WTC11 (cell line): ENCODE measurements at regions not wholly inside any gene's neighbourhood (a gene's known extent, or its start where the extent isn't known, plus 50 kb on each side); places are given as distances from the start of the nearest gene placed in this dataset.

ENCODE experiments used
- ATAC-seq: fragments of 200-7000 bp; cut with Tn5 transposase; 2 replicates; pipeline ENCODE4 v1.10.0; 2021; ENCODE audit warnings: mild to moderate bottlenecking, moderate library complexity
- CTCF ChIA-PET: fragments of 300-600 bp; sonication (Branson Sonifier 250); formaldehyde crosslinking; loops from one replicate; lab custom pipeline; 2021; ENCODE audit warnings: antibody characterized with exemption; lab: Charles Lee
- POLR2A ChIA-PET: fragments of 350-600 bp; sonication (Branson Sonifier 250); formaldehyde crosslinking; loops from one replicate; lab custom pipeline; 2021; ENCODE audit warnings: antibody characterized with exemption; lab: Charles Lee
- DNase-seq: peaks from one replicate; pipeline ENCODE4 v3.0.0; 2021; ENCODE audit warnings: low spot score
- H3K27ac Mint-ChIP-seq: 2 replicates; pipeline ENCODE4 v1.8.0; 2021; ENCODE audit warnings: mixed read lengths
- H3K27me3 Mint-ChIP-seq: 2 replicates; pipeline ENCODE4 v1.8.0; 2021; ENCODE audit warnings: low read depth, mild to moderate bottlenecking, moderate library complexity, mixed read lengths
- H3K36me3 Mint-ChIP-seq: 2 replicates; pipeline ENCODE4 v1.8.0; 2021; ENCODE audit warnings: mixed read lengths
- H3K4me1 Mint-ChIP-seq: 2 replicates; pipeline ENCODE4 v1.8.0; 2022; ENCODE audit warnings: mixed read lengths
- H3K4me3 Mint-ChIP-seq: 2 replicates; pipeline ENCODE4 v1.8.0; 2021; ENCODE audit warnings: mild to moderate bottlenecking, moderate library complexity, mixed read lengths
- H3K9me3 Mint-ChIP-seq: 2 replicates; pipeline ENCODE4 v1.8.0; 2021; ENCODE audit warnings: mixed read lengths
- ARID4B ChIP-seq: sonication (generic); formaldehyde crosslinking; IDR thresholded peaks from 2 replicates; pipeline ENCODE4 v1.8.0; 2023; ENCODE audit warnings: missing genetic modification reagents, mild to moderate bottlenecking, borderline replicate concordance
- CDX4 ChIP-seq: fragments of 250-450 bp; sonication (Bioruptor Pico); IDR thresholded peaks from 2 replicates; pipeline ENCODE4 v1.9.0; 2021; ENCODE audit warnings: moderate library complexity, mild to moderate bottlenecking, inconsistent platforms, borderline replicate concordance
- CREB1 ChIP-seq: sonication (generic); formaldehyde crosslinking; IDR thresholded peaks from 2 replicates; pipeline ENCODE4 v1.8.0; 2023; ENCODE audit warnings: mild to moderate bottlenecking, missing genetic modification reagents
- EMX1 ChIP-seq: fragments of 250-450 bp; sonication (Bioruptor Pico); IDR thresholded peaks from 2 replicates; pipeline ENCODE4 v1.8.0; 2021; ENCODE audit warnings: mild to moderate bottlenecking
- FOXK1 ChIP-seq: sonication (generic); formaldehyde crosslinking; IDR thresholded peaks from 2 replicates; pipeline ENCODE4 v1.8.0; 2022; ENCODE audit warnings: mild to moderate bottlenecking, moderate library complexity, missing genetic modification reagents
- GABPB1 ChIP-seq: sonication (generic); formaldehyde crosslinking; IDR thresholded peaks from 2 replicates; pipeline ENCODE4 v1.8.1; 2023; ENCODE audit warnings: mild to moderate bottlenecking, missing genetic modification reagents
- GRHL2 ChIP-seq: fragments of 250-450 bp; sonication (Bioruptor Pico); IDR thresholded peaks from 2 replicates; pipeline ENCODE4 v1.8.0; 2022; ENCODE audit warnings: mild to moderate bottlenecking, moderate library complexity; ENCODE audit not compliant: insufficient replicate concordance, severe bottlenecking
- HMGXB4 ChIP-seq: sonication (generic); formaldehyde crosslinking; IDR thresholded peaks from 2 replicates; pipeline ENCODE4 v1.8.1; 2023; ENCODE audit warnings: mild to moderate bottlenecking, moderate library complexity, missing genetic modification reagents
- JAZF1 ChIP-seq: fragments of 250-450 bp; sonication (Bioruptor Pico); IDR thresholded peaks from 2 replicates; pipeline ENCODE4 v1.9.0; 2021; ENCODE audit warnings: moderate library complexity, mild to moderate bottlenecking, inconsistent platforms
- MXD4 ChIP-seq: fragments of 250-450 bp; sonication (Bioruptor Pico); IDR thresholded peaks from 2 replicates; pipeline ENCODE4 v1.8.0; 2021; ENCODE audit warnings: mild to moderate bottlenecking, moderate library complexity, borderline replicate concordance
- SMAD3 ChIP-seq: sonication (generic); formaldehyde crosslinking; IDR thresholded peaks from 2 replicates; pipeline ENCODE4 v1.8.0; 2022; ENCODE audit warnings: missing genetic modification reagents, mild to moderate bottlenecking, borderline replicate concordance
- SP1 ChIP-seq: sonication (generic); formaldehyde crosslinking; conservative IDR thresholded peaks from 2 replicates; pipeline ENCODE4 v1.8.1; 2022; ENCODE audit warnings: missing genetic modification reagents
- TP53 ChIP-seq: sonication (generic); formaldehyde crosslinking; IDR thresholded peaks from 2 replicates; pipeline ENCODE4 v1.8.1; 2023; ENCODE audit warnings: mild to moderate bottlenecking, missing genetic modification reagents
- ZBTB21 ChIP-seq: sonication (generic); formaldehyde crosslinking; IDR thresholded peaks from 2 replicates; pipeline ENCODE4 v1.8.1; 2023; ENCODE audit warnings: mild to moderate bottlenecking, missing genetic modification reagents, borderline replicate concordance
- ZNF121 ChIP-seq: sonication (generic); formaldehyde crosslinking; IDR thresholded peaks from 2 replicates; pipeline ENCODE4 v1.8.0; 2023; ENCODE audit warnings: missing genetic modification reagents
- ZNF219 ChIP-seq: sonication (generic); formaldehyde crosslinking; IDR thresholded peaks from 2 replicates; pipeline ENCODE4 v1.8.0; 2023; ENCODE audit warnings: missing genetic modification reagents, mild to moderate bottlenecking, borderline replicate concordance
- ZNF232 ChIP-seq: sonication (generic); formaldehyde crosslinking; IDR thresholded peaks from 2 replicates; pipeline ENCODE4 v1.8.0; 2022; ENCODE audit warnings: mild to moderate bottlenecking, missing genetic modification reagents
- ZNF396 ChIP-seq: fragments of 250-450 bp; sonication (Bioruptor Pico); IDR thresholded peaks from 2 replicates; pipeline ENCODE4 v1.8.0; 2021; ENCODE audit warnings: mild to moderate bottlenecking, moderate library complexity, borderline replicate concordance
- ZNF416 ChIP-seq: fragments of 250-450 bp; sonication (Bioruptor Pico); IDR thresholded peaks from 2 replicates; pipeline ENCODE4 v1.9.0; 2021; ENCODE audit warnings: mild to moderate bottlenecking, inconsistent platforms

- H3K27me3 Mint-ChIP-seq, result peaks cover 3% of the 10 kb centered on the region
- TF ChIP-seq JAZF1 (CRISPR knock-in tag), result no peak
- TF ChIP-seq ZNF396, result no peak
- TF ChIP-seq EMX1, result no peak
- no peak for TF ChIP-seq MXD4
- TF ChIP-seq TP53 (CRISPR knock-in tag), result no peak
- TF ChIP-seq FOXK1 (CRISPR knock-in tag), result no peak
- no peak for TF ChIP-seq GABPB1 (CRISPR knock-in tag)
- no peak for TF ChIP-seq ZNF219 (CRISPR knock-in tag)
- TF ChIP-seq GRHL2 (CRISPR knock-in tag), result no peak
- no peak for TF ChIP-seq CREB1
- no peak for TF ChIP-seq ZNF121 (CRISPR knock-in tag)
- no peak for TF ChIP-seq ARID4B (CRISPR knock-in tag)
- TF ChIP-seq ZNF232, result no peak
- TF ChIP-seq HMGXB4 (CRISPR knock-in tag), result no peak
- no peak for TF ChIP-seq SMAD3 (CRISPR knock-in tag)
- TF ChIP-seq, all 79 proteins: peak for 0
- Mint-ChIP-seq H3K27ac (no peak overlapping the region), H3K36me3 (peaks cover 1% of the 10 kb centered on the region; the same call in 1 of the 2 replicates), H3K9me3 (peaks cover 5% of the 10 kb centered on the region), H3K4me1 (no peaks in the 10 kb centered on the region), H3K4me3 (no peak overlapping the region)
- DNase-seq (no peak), ATAC-seq (no peak)
- POLR2A ChIA-PET, result no interaction called here
- CTCF ChIA-PET, result no interaction called here
Measured at GRCh38 chr12:115817389-115817788, 460.1 kb downstream of the MED13L start.

GRCh38 chr12:115815924-115816323 is 461.6 kb downstream of the MED13L start:
- Mint-ChIP-seq H3K27ac (no peak overlapping the region), H3K9me3 (peaks cover 18% of the 10 kb centered on the region), H3K4me3 (no peak overlapping the region), H3K36me3 (peaks cover 2% of the 10 kb centered on the region; the same call in 1 of the 2 replicates), H3K4me1 (no peaks in the 10 kb centered on the region), H3K27me3 (peaks cover 3% of the 10 kb centered on the region)
- ChIA-PET CTCF (no interaction called here), POLR2A (no interaction called here)
- DNase-seq, result no peak
- TF ChIP-seq ZBTB21 (CRISPR knock-in tag), result no peak
- no peak for TF ChIP-seq CDX4
- TF ChIP-seq ZNF416, result no peak
- ATAC-seq, result no peak

- Mint-ChIP-seq H3K27ac (no peak overlapping the region), H3K36me3 (peaks cover 2% of the 10 kb centered on the region; the same call in 1 of the 2 replicates), H3K4me3 (no peak overlapping the region), H3K4me1 (no peaks in the 10 kb centered on the region), H3K27me3 (peaks cover 3% of the 10 kb centered on the region), H3K9me3 (peaks cover 18% of the 10 kb centered on the region)
- CTCF ChIA-PET, result no interaction called here
- POLR2A ChIA-PET, result no interaction called here
- DNase-seq (no peak), ATAC-seq (no peak)
- TF ChIP-seq SP1 (CRISPR knock-in tag) (no peak), TP53 (CRISPR knock-in tag) (no peak)
Measured at GRCh38 chr12:115813256-115813655, 464.2 kb downstream of the MED13L start.
